ENCODE measurements at regions not wholly inside any gene's neighbourhood (a gene's known extent, or its start where the extent isn't known, plus 50 kb on each side); places are given as distances from the start of the nearest gene placed in this dataset.

GRCh38 chr1:218872928-218873327 is 300.8 kb upstream of the LYPLAL1 start:
- TF ChIP-seq CHD2 (IDR thresholded peaks at IDR 0.05; ENCODE audit: borderline replicate concordance, low read depth, low read length): no peak
- TF ChIP-seq, protein P1, sequence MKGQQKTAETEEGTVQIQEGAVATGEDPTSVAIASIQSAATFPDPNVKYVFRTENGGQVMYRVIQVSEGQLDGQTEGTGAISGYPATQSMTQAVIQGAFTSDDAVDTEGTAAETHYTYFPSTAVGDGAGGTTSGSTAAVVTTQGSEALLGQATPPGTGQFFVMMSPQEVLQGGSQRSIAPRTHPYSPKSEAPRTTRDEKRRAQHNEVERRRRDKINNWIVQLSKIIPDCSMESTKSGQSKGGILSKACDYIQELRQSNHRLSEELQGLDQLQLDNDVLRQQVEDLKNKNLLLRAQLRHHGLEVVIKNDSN (IDR thresholded peaks at IDR 0.05; ENCODE audit: borderline replicate concordance, extremely low read length, insufficient read depth, low read depth, low read length): no peak
- TF ChIP-seq, protein P2, sequence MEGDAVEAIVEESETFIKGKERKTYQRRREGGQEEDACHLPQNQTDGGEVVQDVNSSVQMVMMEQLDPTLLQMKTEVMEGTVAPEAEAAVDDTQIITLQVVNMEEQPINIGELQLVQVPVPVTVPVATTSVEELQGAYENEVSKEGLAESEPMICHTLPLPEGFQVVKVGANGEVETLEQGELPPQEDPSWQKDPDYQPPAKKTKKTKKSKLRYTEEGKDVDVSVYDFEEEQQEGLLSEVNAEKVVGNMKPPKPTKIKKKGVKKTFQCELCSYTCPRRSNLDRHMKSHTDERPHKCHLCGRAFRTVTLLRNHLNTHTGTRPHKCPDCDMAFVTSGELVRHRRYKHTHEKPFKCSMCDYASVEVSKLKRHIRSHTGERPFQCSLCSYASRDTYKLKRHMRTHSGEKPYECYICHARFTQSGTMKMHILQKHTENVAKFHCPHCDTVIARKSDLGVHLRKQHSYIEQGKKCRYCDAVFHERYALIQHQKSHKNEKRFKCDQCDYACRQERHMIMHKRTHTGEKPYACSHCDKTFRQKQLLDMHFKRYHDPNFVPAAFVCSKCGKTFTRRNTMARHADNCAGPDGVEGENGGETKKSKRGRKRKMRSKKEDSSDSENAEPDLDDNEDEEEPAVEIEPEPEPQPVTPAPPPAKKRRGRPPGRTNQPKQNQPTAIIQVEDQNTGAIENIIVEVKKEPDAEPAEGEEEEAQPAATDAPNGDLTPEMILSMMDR (IDR thresholded peaks at IDR 0.05 in 2 of 3, conservative IDR thresholded peaks at IDR 0.05 in 1 of 3; ENCODE audit: control insufficient read depth in 2 of 3, extremely low read depth in 1 of 3, insufficient read depth in 1 of 3, low read depth in 3 of 3, low read length in 3 of 3): no peak
- TF ChIP-seq RAD21 (IDR thresholded peaks at IDR 0.05; ENCODE audit: insufficient read depth, low read depth, low read length): no peak
- TF ChIP-seq KAT2A (conservative IDR thresholded peaks at IDR 0.05; ENCODE audit: control insufficient read depth, low read depth, low read length): no peak
- TF ChIP-seq RFX5 (IDR thresholded peaks at IDR 0.05; ENCODE audit: low read depth, low read length): no peak

Data from GM12878 (cell line).